HG02610 (cell line): ENCODE measurements at regions not wholly inside any gene's neighbourhood (a gene's known extent, or its start where the extent isn't known, plus 50 kb on each side); places are given as distances from the start of the nearest gene placed in this dataset.

Experiments used
- ATAC-seq: cut with Tn5 transposase; IDR thresholded peaks from one replicate; pipeline ENCODE4 v1.9.1; 2021; ENCODE audit warnings: mild to moderate bottlenecking, moderate library complexity; ENCODE audit not compliant: unreplicated experiment

DNA sequence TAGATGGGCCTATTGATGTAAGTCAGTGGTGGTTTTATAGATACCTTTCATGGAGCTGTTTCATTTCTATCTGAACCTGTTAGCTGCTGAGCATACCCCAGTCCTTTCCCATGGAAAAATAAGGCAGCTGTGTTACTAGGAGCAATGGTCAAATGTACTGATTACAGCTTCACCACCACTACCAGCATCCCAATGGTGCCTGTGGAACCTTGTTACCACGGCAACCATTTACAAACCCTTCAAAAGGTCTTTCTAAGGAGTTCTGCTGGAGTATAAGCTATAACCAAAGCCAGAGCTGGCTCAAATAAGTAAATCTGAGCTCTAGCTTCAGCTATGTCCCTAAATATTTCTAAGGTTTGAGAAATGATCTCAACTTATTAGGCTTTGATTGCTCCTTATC lies 133.4 kb upstream of the ACP3 start:
- no peak for ATAC-seq

- no peak for ATAC-seq
These were observed 129.5 kb upstream of the ACP3 start for GRCh38 chr3:132187746-132188145.

DNA sequence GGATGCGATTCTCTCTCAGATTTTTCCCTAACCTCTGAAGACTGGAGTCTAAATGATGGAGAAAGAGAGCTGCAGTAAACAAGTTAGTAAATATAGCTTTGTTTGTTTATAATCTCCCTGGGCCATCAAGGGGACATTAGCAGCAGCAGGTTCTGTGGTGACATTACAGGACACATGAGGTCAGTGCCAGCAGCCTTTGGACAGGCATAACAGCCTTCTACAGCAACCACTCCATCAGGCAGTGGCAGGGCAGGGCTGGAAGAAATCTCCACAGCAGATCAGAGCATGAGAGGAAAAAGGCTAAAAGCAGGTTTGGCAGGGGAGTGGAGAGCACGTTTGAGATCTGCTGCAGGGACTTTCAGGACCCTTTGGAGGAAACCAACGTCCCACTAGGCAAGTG lies 127.6 kb upstream of the ACP3 start:
- no peak for ATAC-seq

GRCh38 chr3:132196113-132196512 lies 121.1 kb upstream of the ACP3 start:
- no peak for ATAC-seq

DNA sequence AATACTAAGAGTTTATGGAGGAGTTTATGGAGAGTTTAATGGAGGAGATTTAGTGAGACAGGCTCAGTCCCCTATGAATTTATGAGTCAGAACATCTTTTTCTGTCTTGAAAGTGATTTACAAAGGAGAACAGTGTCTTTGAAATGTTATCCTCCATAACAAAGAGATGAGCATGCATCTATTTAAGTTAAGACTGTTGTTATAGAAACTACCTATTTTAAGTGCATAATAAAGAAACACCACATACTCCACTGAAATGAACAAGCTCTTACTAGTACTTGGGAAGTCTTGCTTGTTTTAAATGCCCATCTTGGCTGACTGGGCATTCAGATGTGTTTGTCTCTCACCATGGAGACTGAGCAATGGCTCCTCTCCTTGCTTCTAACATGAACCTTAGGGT lies 118.7 kb upstream of the ACP3 start:
- no peak for ATAC-seq

GRCh38 chr3:132199451-132199850 lies 117.8 kb upstream of the ACP3 start:
- no peak for ATAC-seq

- no peak for ATAC-seq
These were observed 114.6 kb upstream of the ACP3 start for GRCh38 chr3:132202586-132202985.

GRCh38 chr3:132203889-132204596 lies 113.2 kb upstream of the ACP3 start:
- ATAC-seq: no peak

DNA sequence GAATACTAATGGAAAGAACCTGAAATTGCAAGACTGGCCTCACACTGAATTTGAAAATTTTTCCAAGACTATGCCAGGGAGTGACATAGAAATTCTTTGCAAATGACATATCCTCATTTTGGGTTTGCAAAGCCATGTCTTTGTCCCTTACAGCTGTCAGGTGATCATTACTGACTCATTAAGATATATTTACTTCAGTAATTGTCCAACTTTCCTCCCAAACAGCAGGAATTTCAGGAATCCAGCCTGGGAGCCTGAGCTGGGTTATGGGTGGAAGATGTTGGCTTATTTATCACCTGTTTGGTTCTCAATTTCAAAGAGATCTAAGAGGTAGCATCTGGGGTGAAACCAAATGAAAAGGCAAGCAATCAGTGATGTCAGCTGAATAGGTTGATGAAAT lies 111.6 kb upstream of the ACP3 start:
- no peak for ATAC-seq

DNA sequence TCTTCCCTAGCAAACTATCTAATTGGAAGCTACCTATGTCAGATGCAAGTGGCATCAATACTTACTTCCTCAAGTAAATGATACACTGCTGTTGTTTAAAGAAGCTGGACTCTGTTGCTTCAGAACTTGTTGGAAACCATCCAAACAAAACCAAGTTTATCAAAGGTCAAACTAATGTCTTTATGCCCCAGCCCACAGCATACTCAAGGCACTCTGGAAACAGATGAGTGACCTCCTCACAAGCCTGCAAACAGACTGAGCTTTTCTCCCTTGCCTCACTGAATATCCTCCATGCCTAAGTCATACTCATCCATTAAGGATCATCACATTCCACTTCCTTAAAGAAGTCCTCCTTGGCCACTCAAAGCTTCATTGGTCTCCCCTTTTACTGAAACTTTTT lies 107.4 kb upstream of the ACP3 start:
- no peak for ATAC-seq

DNA sequence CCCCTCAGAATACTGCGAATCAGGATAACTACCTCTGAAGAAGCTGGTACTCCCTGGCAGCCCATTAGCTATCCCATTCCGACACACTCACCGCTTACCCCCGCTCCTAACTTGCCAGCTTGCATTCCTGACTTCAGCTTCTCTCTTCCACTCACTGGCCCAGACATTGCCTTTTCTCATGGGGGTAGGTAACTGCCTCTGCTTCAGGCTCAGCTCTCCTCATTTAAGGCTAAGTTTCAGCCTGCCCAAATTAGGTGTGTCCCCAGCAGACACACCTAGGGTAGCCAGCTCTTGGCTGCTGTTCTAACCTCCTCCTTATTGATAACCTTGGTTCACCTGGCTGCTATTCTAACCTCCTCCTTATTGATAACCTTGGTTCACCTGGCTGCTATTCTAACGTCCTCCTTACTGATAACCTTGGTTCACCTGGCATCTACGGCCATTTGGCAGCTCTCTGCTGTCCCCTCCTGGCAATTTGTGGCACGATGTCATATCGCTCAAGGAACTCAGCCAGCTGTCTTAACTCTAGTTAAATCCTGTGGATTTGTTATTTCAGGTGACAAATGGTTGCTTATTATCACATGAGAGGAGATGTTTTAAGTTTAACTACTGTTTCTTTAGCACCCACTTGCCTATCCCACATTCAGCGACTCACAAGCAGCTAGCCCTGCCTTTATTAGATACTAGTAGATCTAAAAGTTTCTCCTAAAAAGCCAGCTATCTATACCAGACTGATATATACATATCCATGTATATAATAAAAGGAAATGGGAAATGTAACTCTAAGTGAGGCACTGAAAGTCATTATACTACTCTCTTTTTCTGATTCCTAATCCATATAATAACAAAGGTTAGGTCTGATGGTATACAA lies 106.5 kb upstream of the ACP3 start:
- no peak for ATAC-seq

GRCh38 chr3:132211896-132212295 lies 105.3 kb upstream of the ACP3 start:
- ATAC-seq: no peak

DNA sequence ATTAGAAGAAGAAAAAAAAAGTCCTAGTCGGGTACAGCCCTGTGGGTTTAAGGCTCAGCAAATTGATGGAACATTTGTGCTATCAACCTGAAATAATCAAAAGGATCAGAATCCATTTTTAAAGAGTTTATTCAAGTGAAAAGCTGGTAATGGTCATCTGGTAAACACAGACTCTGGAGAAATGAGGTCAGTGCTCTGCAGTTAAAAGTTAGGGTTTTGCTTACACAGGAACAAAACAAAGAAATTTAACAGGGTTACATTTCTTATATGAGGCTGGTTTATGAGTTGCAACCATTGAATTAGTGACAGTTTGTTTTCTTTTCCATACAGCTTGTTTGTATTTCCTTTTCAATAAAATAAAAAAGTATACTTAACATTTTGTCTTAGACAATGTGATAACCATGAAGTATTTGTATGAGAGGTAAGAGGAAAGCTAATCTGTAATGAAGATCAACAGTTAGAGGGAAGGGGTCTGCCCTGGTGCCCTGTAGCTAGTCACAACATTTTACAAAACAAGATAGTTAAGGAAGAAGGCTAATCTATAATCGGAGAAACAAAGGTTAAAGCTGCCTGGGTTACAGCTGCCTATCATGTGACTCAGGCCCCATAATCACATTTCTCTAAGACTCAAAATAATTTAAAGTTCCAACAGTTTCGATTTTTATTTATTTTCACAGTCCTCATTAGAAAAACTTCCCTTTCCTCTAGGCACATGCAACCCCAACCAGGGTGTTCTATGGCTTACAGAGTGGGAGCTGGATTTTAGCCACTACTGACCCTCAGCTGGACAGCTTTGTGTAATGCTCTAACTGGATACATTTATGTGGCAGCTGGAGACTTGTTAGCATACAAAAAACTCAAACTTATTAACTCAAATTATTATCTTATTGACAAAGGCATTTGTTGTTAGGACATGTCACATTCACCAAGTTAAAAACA lies 98.1 kb upstream of the ACP3 start:
- no peak for ATAC-seq

DNA sequence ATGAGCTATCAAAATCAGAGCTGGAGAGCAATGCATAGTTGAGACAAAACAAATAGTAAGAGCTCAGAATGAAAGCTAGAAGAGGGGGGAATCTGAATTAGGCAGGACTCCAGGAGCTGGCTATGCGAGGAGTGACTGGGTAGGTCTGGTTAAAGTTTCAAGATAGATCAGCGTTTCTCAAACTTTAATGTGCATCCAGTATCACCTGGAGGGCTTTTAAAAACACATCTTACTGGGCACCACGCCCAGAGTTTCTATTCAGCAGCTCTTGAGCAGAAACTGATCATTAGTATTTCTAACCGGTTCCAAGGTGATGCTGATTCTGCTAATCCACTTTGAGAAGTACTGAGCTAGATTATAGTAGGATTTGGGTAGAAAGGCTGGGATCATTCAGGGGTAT lies 96.2 kb upstream of the ACP3 start:
- no peak for ATAC-seq

GRCh38 chr3:132222868-132223538 lies 94.2 kb upstream of the ACP3 start:
- ATAC-seq: no peak

DNA sequence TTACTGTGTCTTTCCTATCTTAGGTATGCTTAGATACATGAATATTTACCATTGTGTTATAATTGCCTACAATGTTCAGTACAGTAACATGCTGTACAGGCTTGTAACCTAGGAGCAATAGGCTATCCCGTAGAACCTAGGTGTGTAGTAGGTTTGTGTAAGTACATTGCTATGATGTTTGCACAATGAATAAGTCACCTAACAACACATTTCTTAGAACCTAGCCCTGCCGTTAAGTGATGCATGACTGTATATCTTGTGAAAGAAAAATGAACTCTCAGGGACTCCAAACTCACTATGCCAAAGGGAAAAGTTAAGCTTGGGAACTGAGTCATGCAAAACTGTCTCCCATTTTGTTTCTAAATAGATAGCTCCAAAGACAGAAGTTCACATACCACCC lies 91.5 kb upstream of the ACP3 start:
- no peak for ATAC-seq

DNA sequence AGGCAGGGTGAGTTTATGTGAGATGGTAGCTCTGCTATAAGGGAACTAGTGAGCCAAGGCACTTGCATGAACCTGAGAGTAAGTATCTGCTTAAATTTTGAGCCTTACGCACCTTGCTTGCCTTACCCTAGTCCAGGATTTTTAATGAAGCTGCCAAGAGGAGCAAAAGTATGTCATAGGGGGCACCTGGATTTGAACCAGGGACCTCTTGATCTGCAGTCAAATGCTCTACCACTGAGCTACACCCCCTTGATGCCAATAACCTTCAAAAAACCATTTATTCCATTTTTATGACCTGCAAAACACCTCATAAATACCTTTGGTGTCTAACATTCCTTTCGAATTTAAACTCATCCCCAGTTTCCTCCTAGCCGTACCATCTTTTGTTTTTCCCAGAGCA lies 88.3 kb upstream of the ACP3 start:
- ATAC-seq: no peak

DNA sequence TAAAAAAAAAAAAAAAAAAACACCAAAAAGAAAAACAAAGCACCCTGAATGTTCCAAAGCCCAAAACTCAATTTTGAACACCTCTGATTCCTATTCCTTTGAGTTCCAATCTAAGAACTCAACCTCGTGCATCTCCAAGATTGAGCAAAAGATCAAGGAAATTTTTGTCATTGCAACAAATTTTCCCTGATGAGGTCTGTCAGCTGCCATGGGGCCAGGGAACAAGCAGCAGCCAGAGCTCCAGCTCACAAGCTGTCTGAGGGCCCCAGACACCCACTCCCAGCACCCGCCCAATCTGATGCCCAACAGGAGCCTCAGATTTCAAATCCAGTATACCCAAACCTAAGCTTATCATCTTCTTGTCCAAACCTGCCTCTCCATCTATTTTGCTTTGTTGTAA lies 87.6 kb upstream of the ACP3 start:
- no peak for ATAC-seq

DNA sequence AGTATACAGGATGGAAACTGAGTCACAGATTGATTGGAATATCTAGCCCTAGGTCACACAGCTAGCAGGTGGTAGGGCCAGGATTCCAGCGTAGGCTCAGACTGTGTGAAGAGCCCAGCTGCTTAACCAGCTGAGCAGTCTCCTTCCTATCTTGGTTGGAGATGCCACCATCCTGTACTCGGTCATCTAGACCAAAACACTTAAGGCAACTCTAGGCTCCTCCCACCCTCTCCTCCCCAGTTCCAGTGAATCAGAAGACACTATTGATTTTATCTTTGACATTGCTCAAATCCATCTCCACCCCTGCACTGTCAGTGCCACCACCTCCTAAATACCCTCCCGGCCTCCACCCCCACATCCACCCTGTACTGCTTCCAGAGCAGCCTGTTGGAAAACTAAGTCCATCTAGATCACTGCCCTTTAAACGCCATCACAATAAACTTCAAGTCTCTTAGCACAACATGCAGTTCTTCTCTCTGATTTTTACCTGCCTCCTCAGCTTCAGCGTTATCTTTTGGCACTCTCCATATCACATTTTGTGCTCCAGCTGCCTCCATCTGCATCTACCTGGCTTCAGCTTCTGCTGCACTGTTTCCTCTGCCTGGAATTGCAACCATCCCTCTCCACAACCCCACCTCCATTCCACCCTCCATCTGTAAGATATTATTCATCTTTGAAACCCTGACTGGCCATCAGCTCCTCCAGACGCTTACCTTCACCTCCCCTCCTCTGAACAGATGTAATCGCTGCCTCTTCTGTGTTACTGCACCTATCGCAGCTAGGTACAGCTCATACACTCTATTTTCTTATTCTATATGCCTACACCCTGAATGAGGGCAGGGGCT lies 86.8 kb upstream of the ACP3 start:
- no peak for ATAC-seq

GRCh38 chr3:132231633-132232032 lies 85.6 kb upstream of the ACP3 start:
- ATAC-seq: no peak
